ENCODE measurements at regions not wholly inside any gene's neighbourhood (a gene's known extent, or its start where the extent isn't known, plus 50 kb on each side); places are given as distances from the start of the nearest gene placed in this dataset.

GRCh38 chr2:599601-600000 is 77.6 kb downstream of the TMEM18 start:
- TF ChIP-seq CTCF (IDR thresholded peaks at IDR 0.05) (no peak), POLR2A (IDR thresholded peaks at IDR 0.05) (no peak)
